Suppressor macrophage treated with lipopolysaccharide for 4 hours (primary cell): ENCODE measurements at regions not wholly inside any gene's neighbourhood (a gene's known extent, or its start where the extent isn't known, plus 50 kb on each side); places are given as distances from the start of the nearest gene placed in this dataset.
"Not testable (repeated sequence)": the region's sequence is repeated elsewhere in the genome, so short reads cannot be mapped to it uniquely, and the experiment has no call there.

ENCODE experiments used
- DNase-seq: peaks from one replicate; pipeline ENCODE4 v3.0.0-alpha.2; 2020

- DNase-seq: no peak
These were observed 507.5 kb downstream of the NAV3 start for GRCh38 chr12:78338054-78338785.

GRCh38 chr12:78340406-78340805, 509.7 kb downstream of the NAV3 start:
- DNase-seq: no peak

GRCh38 chr12:78343657-78344056, 513.0 kb downstream of the NAV3 start:
- DNase-seq: no peak

GRCh38 chr12:78359520-78359919, 505.1 kb upstream of the SYT1 start:
- no peak for DNase-seq

GRCh38 chr12:78361683-78362082, 502.9 kb upstream of the SYT1 start:
- DNase-seq: no peak

- DNase-seq: no peak
These were observed 493.3 kb upstream of the SYT1 start for GRCh38 chr12:78371284-78371683.

GRCh38 chr12:78375461-78375860, 489.1 kb upstream of the SYT1 start:
- DNase-seq: no peak

GRCh38 chr12:78376257-78376656, 488.3 kb upstream of the SYT1 start:
- DNase-seq: no peak

- DNase-seq: not testable (repeated sequence)
These were observed 485.5 kb upstream of the SYT1 start for GRCh38 chr12:78379065-78379464.

GRCh38 chr12:78383414-78383813, 481.2 kb upstream of the SYT1 start:
- DNase-seq: no peak

- no peak for DNase-seq
These were observed 480.0 kb upstream of the SYT1 start for GRCh38 chr12:78384541-78384940.

GRCh38 chr12:78385541-78385940, 479.0 kb upstream of the SYT1 start:
- DNase-seq: no peak

- DNase-seq: no peak
These were observed 477.7 kb upstream of the SYT1 start for GRCh38 chr12:78386871-78387270.

- no peak for DNase-seq
These were observed 476.9 kb upstream of the SYT1 start for GRCh38 chr12:78387721-78388120.

- no peak for DNase-seq
These were observed 476.1 kb upstream of the SYT1 start for GRCh38 chr12:78388461-78388860.

GRCh38 chr12:78390920-78391319, 473.7 kb upstream of the SYT1 start:
- DNase-seq: no peak

- no peak for DNase-seq
These were observed 471.7 kb upstream of the SYT1 start for GRCh38 chr12:78392918-78393317.

GRCh38 chr12:78395961-78396360, 468.6 kb upstream of the SYT1 start:
- no peak for DNase-seq

GRCh38 chr12:78396538-78396937, 468.0 kb upstream of the SYT1 start:
- DNase-seq: no peak

- DNase-seq: no peak
These were observed 465.8 kb upstream of the SYT1 start for GRCh38 chr12:78398750-78399149.

- DNase-seq: no peak
These were observed 462.0 kb upstream of the SYT1 start for GRCh38 chr12:78402366-78403134.

- DNase-seq: no peak
These were observed 461.4 kb upstream of the SYT1 start for GRCh38 chr12:78403136-78403535.

- no peak for DNase-seq
These were observed 460.9 kb upstream of the SYT1 start for GRCh38 chr12:78403681-78404080.

- no peak for DNase-seq
These were observed 458.4 kb upstream of the SYT1 start for GRCh38 chr12:78406213-78406612.

GRCh38 chr12:78406828-78407227, 457.7 kb upstream of the SYT1 start:
- DNase-seq: peak; percentile 4
